ENCODE measurements at regions not wholly inside any gene's neighbourhood (a gene's known extent, or its start where the extent isn't known, plus 50 kb on each side); places are given as distances from the start of the nearest gene placed in this dataset.

GRCh38 chr11:32313477-32313876 lies 121.9 kb downstream of the WT1 start:
- no peak overlapping the region for H3K4me3 Mint-ChIP-seq
- H3K36me3 Mint-ChIP-seq (ENCODE audit: low read depth) = no peaks in the 10 kb centered on the region
- H3K27me3 Mint-ChIP-seq (ENCODE audit: low read depth) = no peaks in the 10 kb centered on the region
- no peak for TF ChIP-seq CTCF (IDR thresholded peaks at IDR 0.05; ENCODE audit: unreplicated experiment in 3 of 3)
- no peaks in the 10 kb centered on the region for H3K9me3 Mint-ChIP-seq
- peaks cover 52% of the 10 kb centered on the region for H3K4me1 Mint-ChIP-seq
- peak overlapping the region in 2 of 3 experiments; percentile 88 to 89 for H3K27ac Mint-ChIP-seq

DNA sequence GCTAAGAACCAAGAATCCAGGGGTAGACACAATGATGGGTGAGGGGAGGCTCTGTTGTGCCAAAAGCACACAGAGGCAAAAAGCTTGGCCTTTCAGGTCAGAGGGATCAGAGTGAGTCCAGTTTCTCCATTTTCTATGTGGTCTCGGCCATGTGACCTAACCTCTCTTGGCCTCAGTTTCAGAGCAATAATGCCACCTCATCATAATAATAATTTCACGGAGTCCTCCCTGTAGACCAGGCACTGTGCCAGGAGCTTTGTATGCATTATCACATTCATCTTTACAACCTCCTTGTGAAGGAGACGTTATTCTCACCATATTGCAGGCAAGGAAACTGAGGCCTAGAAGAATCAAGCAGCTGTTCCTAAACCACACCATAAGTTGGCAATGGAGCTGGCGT lies 120.2 kb downstream of the WT1 start:
- peak overlapping the region in 2 of 3 experiments; percentile 9 to 41 for H3K27ac Mint-ChIP-seq
- no peaks in the 10 kb centered on the region for H3K27me3 Mint-ChIP-seq (ENCODE audit: low read depth)
- no peaks in the 10 kb centered on the region for H3K9me3 Mint-ChIP-seq
- H3K4me1 Mint-ChIP-seq = peaks cover 45% of the 10 kb centered on the region
- no peaks in the 10 kb centered on the region for H3K36me3 Mint-ChIP-seq (ENCODE audit: low read depth)
- no peak for TF ChIP-seq CTCF (IDR thresholded peaks at IDR 0.05; ENCODE audit: unreplicated experiment in 3 of 3)
- no peak overlapping the region for H3K4me3 Mint-ChIP-seq

DNA sequence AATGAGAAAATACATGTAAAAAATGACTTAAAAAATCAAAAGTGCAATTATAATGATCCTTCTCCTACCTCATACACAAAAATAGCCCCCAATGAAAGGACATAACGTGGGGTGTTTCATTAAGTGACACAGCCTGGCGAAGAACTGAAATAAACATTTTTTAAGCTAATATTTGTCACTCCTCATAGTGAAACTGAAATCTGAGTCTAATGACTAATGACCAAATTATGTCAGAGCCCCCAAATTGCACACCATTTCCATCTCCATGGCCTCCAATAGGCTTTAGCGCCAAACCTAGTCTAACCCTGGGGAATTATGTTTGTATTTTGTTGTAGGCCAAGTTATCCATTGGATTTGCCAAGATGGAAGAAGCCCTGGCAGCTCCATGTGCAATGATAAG lies 119.1 kb downstream of the WT1 start:
- Mint-ChIP-seq H3K36me3 (ENCODE audit: low read depth) (no peaks in the 10 kb centered on the region), H3K4me1 (peaks cover 46% of the 10 kb centered on the region), H3K27me3 (ENCODE audit: low read depth) (no peaks in the 10 kb centered on the region), H3K27ac (peak overlapping the region in 1 of 3 experiments; percentile 26), H3K9me3 (no peaks in the 10 kb centered on the region), H3K4me3 (no peak overlapping the region)
- TF ChIP-seq CTCF (IDR thresholded peaks at IDR 0.05; ENCODE audit: unreplicated experiment in 3 of 3) = no peak

DNA sequence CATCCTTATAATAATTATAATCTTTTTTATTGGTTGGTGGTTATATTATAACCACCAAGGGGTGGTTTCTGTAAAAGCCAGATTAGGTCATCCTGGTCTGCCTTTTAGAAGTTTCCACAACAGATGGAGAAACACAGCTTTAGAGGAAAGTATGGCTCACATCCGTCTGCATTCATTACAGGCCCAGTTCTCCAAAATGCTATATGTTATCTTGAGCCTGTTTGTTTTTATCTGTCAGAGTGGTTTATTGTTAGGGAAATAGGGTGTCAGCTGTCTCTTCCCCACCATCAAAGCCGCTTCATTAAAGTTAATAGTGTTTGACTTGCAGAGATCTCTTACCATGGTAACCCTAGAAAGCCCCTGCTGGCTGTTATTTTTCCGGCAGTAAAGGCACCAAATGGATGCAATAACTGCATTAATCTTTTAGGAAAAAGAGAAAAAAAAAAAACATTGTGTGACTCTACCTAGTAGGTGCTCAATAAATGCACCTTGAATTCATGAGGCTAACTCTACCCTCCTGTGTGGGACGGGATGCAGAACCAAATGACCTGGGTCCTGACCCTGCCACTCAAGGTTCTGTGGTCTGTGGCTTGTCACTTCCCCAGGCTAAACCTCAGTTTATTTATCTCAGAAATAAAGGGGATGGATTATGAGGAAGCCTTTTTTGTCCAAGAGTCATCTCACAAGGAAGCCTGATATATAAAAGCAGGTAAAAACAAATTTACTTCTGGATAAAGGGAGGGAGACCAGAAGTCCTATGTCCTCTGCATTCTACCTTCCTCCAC lies 118.3 kb downstream of the WT1 start:
- TF ChIP-seq CTCF (IDR thresholded peaks at IDR 0.05; ENCODE audit: unreplicated experiment in 3 of 3) = peak in 1 of 3 experiments; percentile 11
- peak overlapping the region in 1 of 3 experiments; percentile 26 for H3K27ac Mint-ChIP-seq
- H3K9me3 Mint-ChIP-seq = no peaks in the 10 kb centered on the region
- H3K4me3 Mint-ChIP-seq = no peak overlapping the region
- H3K36me3 Mint-ChIP-seq (ENCODE audit: low read depth) = no peaks in the 10 kb centered on the region
- H3K4me1 Mint-ChIP-seq = peaks cover 38% of the 10 kb centered on the region
- H3K27me3 Mint-ChIP-seq (ENCODE audit: low read depth) = no peaks in the 10 kb centered on the region

- Mint-ChIP-seq H3K4me1 (peaks cover 36% of the 10 kb centered on the region), H3K4me3 (no peak overlapping the region), H3K9me3 (no peaks in the 10 kb centered on the region), H3K27me3 (ENCODE audit: low read depth) (no peaks in the 10 kb centered on the region), H3K36me3 (ENCODE audit: low read depth) (no peaks in the 10 kb centered on the region), H3K27ac (peak overlapping the region in 1 of 3 experiments; percentile 61)
- no peak for TF ChIP-seq CTCF (IDR thresholded peaks at IDR 0.05; ENCODE audit: unreplicated experiment in 3 of 3)
These were observed 117.7 kb downstream of the WT1 start for GRCh38 chr11:32317643-32318042.

Measured in nephron (organoid).